ENCODE measurements at regions not wholly inside any gene's neighbourhood (a gene's known extent, or its start where the extent isn't known, plus 50 kb on each side); places are given as distances from the start of the nearest gene placed in this dataset.

- no peak for TF ChIP-seq POLR2A (IDR thresholded peaks at IDR 0.05; ENCODE audit: low read depth, low read length)
- no peak for TF ChIP-seq MYC (IDR thresholded peaks at IDR 0.05; ENCODE audit: low read depth, low read length)
These were observed 758.4 kb downstream of the LTN1 start for GRCh38 chr21:28234326-28234725.
